Loucy (cell line): ENCODE measurements at regions not wholly inside any gene's neighbourhood (a gene's known extent, or its start where the extent isn't known, plus 50 kb on each side); places are given as distances from the start of the nearest gene placed in this dataset.

Experiments used
- H2AFZ ChIP-seq: fragments of 200-600 bp; sonication (generic); 2 replicates; pipeline ENCODE4 v1.6.0; 2016; ENCODE audit warnings: antibody characterized with exemption, mild to moderate bottlenecking, low read length, moderate library complexity
- H3F3A ChIP-seq: fragments of 200-600 bp; 2 replicates; pipeline ENCODE4 v1.6.0; 2016; ENCODE audit warnings: antibody characterized with exemption, low read depth, mild to moderate bottlenecking
- H3K27me3 ChIP-seq: fragments of 200-600 bp; sonication (generic); 2 replicates; pipeline ENCODE4 v1.6.1; 2014; ENCODE audit warnings: low read length, mild to moderate bottlenecking; ENCODE audit not compliant: insufficient read depth, poor library complexity, severe bottlenecking
- H3K36me3 ChIP-seq: fragments of 200-600 bp; sonication (generic); 2 replicates; pipeline ENCODE4 v1.6.1; 2016; ENCODE audit warnings: low read length; ENCODE audit not compliant: insufficient read depth
- H3K4me1 ChIP-seq: fragments of 200-600 bp; sonication (generic); 2 replicates; pipeline ENCODE4 v1.5.1; 2014; ENCODE audit warnings: low read length, mild to moderate bottlenecking; ENCODE audit not compliant: insufficient read depth, poor library complexity, severe bottlenecking
- H3K4me2 ChIP-seq: fragments of 200-600 bp; sonication (generic); 2 replicates; pipeline ENCODE4 v1.6.0; 2014; ENCODE audit warnings: antibody characterized with exemption, low read length, low read depth, mild to moderate bottlenecking; ENCODE audit not compliant: poor library complexity, severe bottlenecking
- H3K4me3 ChIP-seq: fragments of 200-600 bp; sonication (generic); 2 replicates; pipeline ENCODE4 v1.5.1; 2014; ENCODE audit warnings: low read length, mild to moderate bottlenecking, mixed read lengths; ENCODE audit not compliant: poor library complexity, severe bottlenecking
- H3K79me2 ChIP-seq: fragments of 200-600 bp; sonication (generic); 2 replicates; pipeline ENCODE4 v1.6.1; 2014; ENCODE audit warnings: low read length; ENCODE audit not compliant: insufficient read depth
- H3K9ac ChIP-seq: fragments of 200-600 bp; sonication (generic); 2 replicates; pipeline ENCODE4 v1.6.0; 2014; ENCODE audit warnings: mild to moderate bottlenecking, low read depth, low read length, moderate library complexity; ENCODE audit not compliant: poor library complexity, severe bottlenecking
- H3K9me2 ChIP-seq: fragments of 200-600 bp; sonication (generic); replicated peaks from 2 replicates; pipeline ENCODE4 v1.6.1; 2016; ENCODE audit warnings: low read depth, low read length, mixed read lengths
- H3K9me3 ChIP-seq: fragments of 200-600 bp; sonication (generic); 2 replicates; pipeline ENCODE4 v1.6.1; 2014; ENCODE audit warnings: mild to moderate bottlenecking, antibody characterized with exemption, low read length, low read depth; ENCODE audit not compliant: insufficient read depth
- H4K20me1 ChIP-seq: fragments of 200-600 bp; sonication (generic); 2 replicates; pipeline ENCODE4 v1.6.0; 2014; ENCODE audit warnings: antibody characterized with exemption, low read length, mild to moderate bottlenecking; ENCODE audit not compliant: insufficient read depth, poor library complexity, severe bottlenecking
- EZH2phosphoT487 ChIP-seq: fragments of 200-600 bp; IDR thresholded peaks from 2 replicates; pipeline ENCODE4 v1.6.1; 2018; ENCODE audit warnings: antibody characterized with exemption, mild to moderate bottlenecking, moderate library complexity, borderline replicate concordance
- TF ChIP-seq, protein P1 (sequence below): fragments of 200-600 bp; sonication (generic); conservative IDR thresholded peaks from 2 replicates; pipeline ENCODE4 v1.5.1; 2014; ENCODE audit warnings: mild to moderate bottlenecking, antibody characterized with exemption, low read length

DNA sequence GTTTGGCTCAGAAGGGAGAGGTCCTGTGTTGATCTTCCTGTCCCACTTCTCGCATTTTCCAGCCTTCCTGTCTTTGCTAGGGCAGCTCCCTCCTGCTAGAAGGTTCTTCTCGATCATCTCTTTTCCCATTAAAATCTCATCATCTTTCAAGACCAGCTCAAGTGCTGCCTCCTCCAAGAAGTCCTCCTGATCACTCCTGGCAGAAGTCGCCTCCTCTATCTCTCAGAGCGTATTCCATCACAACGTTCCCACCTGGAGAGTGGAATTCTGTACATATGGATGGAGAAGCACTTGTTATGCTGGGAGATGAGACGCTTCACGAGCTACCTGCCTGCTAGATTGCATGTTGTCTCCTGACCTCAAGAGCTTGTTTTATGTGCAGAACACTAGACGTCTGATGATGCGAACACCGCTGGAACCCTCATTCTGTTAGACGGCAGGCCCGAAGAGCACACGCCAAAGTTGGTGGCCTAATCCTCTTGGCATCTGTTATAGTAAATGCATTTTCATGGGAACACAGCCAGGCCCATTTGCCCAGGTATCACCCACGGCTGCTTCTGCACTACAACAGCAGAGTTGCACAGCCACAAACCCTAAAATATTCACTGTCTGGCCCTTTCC lies 68.0 kb upstream of the INSIG1 start:
- H3K79me2 ChIP-seq, result no peaks in the 10 kb centered on the region
- no peaks in the 10 kb centered on the region for H3K27me3 ChIP-seq
- H3K9ac ChIP-seq, result no peak overlapping the region
- H2AFZ ChIP-seq, result no peak overlapping the region
- no peaks in the 10 kb centered on the region for H4K20me1 ChIP-seq
- no peaks in the 10 kb centered on the region for H3K36me3 ChIP-seq
- TF ChIP-seq, protein P1, sequence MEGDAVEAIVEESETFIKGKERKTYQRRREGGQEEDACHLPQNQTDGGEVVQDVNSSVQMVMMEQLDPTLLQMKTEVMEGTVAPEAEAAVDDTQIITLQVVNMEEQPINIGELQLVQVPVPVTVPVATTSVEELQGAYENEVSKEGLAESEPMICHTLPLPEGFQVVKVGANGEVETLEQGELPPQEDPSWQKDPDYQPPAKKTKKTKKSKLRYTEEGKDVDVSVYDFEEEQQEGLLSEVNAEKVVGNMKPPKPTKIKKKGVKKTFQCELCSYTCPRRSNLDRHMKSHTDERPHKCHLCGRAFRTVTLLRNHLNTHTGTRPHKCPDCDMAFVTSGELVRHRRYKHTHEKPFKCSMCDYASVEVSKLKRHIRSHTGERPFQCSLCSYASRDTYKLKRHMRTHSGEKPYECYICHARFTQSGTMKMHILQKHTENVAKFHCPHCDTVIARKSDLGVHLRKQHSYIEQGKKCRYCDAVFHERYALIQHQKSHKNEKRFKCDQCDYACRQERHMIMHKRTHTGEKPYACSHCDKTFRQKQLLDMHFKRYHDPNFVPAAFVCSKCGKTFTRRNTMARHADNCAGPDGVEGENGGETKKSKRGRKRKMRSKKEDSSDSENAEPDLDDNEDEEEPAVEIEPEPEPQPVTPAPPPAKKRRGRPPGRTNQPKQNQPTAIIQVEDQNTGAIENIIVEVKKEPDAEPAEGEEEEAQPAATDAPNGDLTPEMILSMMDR, result no peak
- TF ChIP-seq EZH2phosphoT487, result no peak
- H3K4me1 ChIP-seq, result peaks cover 5% of the 10 kb centered on the region
- no peaks in the 10 kb centered on the region for H3K9me3 ChIP-seq
- no peaks in the 10 kb centered on the region for H3K9me2 ChIP-seq
- no peaks in the 10 kb centered on the region for H3F3A ChIP-seq
- H3K4me2 ChIP-seq, result no peak overlapping the region
- no peak overlapping the region for H3K4me3 ChIP-seq

DNA sequence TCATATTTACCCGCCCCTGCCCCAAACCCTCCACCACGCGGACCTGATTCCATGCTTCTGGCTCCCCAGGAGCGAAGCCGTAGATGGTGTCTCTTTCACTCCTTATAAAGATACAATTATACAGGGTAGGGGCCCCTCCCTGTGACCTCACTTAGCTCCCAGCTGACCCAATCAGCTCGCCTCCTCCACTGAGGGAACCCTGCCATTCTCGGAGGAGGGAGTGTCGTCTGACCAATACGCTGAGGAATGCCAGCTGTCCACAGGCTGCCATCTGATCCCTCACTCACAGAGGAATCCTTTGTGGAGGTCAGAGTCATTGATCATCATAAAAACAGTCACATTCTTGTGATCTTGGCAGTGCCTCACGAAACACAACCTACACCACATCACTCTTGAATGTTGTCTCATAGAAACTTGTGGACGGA lies 67.5 kb upstream of the INSIG1 start:
- Histone ChIP-seq H3K4me3 (no peak overlapping the region), H3K9me2 (no peaks in the 10 kb centered on the region), H3K79me2 (no peaks in the 10 kb centered on the region), H3K9me3 (no peaks in the 10 kb centered on the region), H4K20me1 (no peaks in the 10 kb centered on the region), H3K36me3 (no peaks in the 10 kb centered on the region), H3K4me2 (no peak overlapping the region), H2AFZ (no peak overlapping the region), H3K9ac (no peak overlapping the region), H3K27me3 (no peaks in the 10 kb centered on the region), H3K4me1 (peaks cover 5% of the 10 kb centered on the region), H3F3A (no peaks in the 10 kb centered on the region)
- TF ChIP-seq EZH2phosphoT487, result no peak
- TF ChIP-seq, protein P1, result no peak

DNA sequence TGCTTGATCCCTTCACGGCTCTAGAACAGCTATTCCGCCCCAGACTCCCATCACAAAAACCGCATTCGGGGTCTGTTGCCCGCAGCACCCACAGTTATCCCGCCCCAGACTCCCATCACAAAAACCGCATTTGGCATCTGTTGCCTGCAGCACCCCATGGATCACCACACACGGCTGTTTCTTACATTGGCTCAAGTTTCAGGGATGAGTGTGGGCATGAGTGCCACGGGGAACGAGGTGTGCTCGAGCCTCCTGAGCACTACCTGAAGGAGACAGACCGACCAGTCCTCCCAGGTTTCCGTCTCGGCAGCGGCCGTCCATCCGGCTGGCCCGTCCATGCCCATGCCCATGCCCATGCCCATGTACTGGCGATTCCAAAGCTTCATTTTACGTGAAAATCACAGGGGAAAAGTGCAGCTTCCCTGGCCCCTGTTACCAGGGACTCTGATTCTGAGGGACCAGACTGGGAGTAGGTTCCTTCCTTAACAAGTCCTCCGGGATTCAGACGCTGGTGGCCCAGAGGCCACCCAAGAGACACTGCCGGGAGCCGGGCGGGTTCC lies 66.4 kb upstream of the INSIG1 start:
- H3K36me3 ChIP-seq, result no peaks in the 10 kb centered on the region
- H3K9me3 ChIP-seq, result no peaks in the 10 kb centered on the region
- no peaks in the 10 kb centered on the region for H4K20me1 ChIP-seq
- H3K9me2 ChIP-seq, result no peaks in the 10 kb centered on the region
- no peak overlapping the region for H3K9ac ChIP-seq
- no peaks in the 10 kb centered on the region for H3F3A ChIP-seq
- no peaks in the 10 kb centered on the region for H3K27me3 ChIP-seq
- no peak overlapping the region for H3K4me3 ChIP-seq
- no peaks in the 10 kb centered on the region for H3K79me2 ChIP-seq
- TF ChIP-seq, protein P1, result no peak
- TF ChIP-seq EZH2phosphoT487, result no peak
- peaks cover 5% of the 10 kb centered on the region for H3K4me1 ChIP-seq
- H3K4me2 ChIP-seq, result no peak overlapping the region
- H2AFZ ChIP-seq, result no peak overlapping the region
